ENCODE measurements at regions not wholly inside any gene's neighbourhood (a gene's known extent, or its start where the extent isn't known, plus 50 kb on each side); places are given as distances from the start of the nearest gene placed in this dataset.

DNA sequence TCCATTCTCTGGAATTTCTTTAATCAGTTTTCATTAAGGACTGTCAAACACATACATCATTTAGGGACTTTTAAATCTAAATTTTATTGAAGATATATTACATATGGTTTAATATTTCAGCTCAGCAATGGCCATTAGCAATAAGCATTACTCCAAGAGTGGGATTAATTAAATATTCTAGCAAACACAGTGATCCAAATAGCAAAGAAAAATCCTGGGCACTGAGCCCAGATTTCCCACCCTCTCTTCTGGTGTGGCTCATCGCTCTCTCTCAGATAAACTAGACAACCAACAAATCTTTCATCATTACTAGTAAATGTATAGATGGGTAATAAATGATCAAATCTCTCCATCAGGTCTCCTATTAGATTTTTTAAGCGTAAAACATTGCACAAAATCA, 53.5 kb upstream of the FOXD3 start:
- peaks cover 0 to 67% (median 36%) of the 10 kb centered on the region in 7 donors for H3K27me3 ChIP-seq
- H3K4me1 ChIP-seq, result no peaks in the 10 kb centered on the region
- intact Hi-C loops (cut with DNase I), result no loop called here
- TF ChIP-seq, protein P1, sequence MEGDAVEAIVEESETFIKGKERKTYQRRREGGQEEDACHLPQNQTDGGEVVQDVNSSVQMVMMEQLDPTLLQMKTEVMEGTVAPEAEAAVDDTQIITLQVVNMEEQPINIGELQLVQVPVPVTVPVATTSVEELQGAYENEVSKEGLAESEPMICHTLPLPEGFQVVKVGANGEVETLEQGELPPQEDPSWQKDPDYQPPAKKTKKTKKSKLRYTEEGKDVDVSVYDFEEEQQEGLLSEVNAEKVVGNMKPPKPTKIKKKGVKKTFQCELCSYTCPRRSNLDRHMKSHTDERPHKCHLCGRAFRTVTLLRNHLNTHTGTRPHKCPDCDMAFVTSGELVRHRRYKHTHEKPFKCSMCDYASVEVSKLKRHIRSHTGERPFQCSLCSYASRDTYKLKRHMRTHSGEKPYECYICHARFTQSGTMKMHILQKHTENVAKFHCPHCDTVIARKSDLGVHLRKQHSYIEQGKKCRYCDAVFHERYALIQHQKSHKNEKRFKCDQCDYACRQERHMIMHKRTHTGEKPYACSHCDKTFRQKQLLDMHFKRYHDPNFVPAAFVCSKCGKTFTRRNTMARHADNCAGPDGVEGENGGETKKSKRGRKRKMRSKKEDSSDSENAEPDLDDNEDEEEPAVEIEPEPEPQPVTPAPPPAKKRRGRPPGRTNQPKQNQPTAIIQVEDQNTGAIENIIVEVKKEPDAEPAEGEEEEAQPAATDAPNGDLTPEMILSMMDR (IDR thresholded peaks at IDR 0.05), result no peak
- no peaks in the 10 kb centered on the region for H3K36me3 ChIP-seq
- H3K9me3 ChIP-seq, result no peaks in the 10 kb centered on the region
- H3K4me3 ChIP-seq, result no peak overlapping the region
- no peak for ATAC-seq
- 56 to 63% methylated on average over 2 of the region's 2 CpGs for WGBS, 2 donors
- DNase-seq, result no peak
- no peak overlapping the region for H3K27ac ChIP-seq

DNA sequence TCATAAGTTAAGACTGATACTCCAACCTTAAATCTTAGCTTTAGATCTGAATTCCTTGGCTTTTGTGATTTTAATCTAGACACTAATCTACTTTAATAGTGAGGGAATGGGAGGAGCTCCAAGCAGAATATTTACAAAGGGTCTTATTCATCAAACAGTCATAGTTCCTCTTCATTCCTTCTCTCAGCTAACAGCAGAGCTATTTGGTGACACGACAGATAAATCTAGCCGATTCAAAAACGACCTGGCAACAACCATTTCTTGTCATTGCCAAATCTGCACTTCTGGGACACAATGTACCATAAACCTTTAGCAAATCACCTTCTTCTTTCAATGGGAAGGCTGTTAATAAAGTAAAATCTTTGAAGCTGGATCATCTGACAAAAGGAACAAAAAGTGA, 52.8 kb upstream of the FOXD3 start:
- no peaks in the 10 kb centered on the region for H3K9me3 ChIP-seq
- no peaks in the 10 kb centered on the region for H3K36me3 ChIP-seq
- no peak for ATAC-seq
- TF ChIP-seq, protein P1 (IDR thresholded peaks at IDR 0.05), result no peak
- peaks cover 0 to 74% (median 43%) of the 10 kb centered on the region in 7 donors for H3K27me3 ChIP-seq
- H3K4me1 ChIP-seq, result no peaks in the 10 kb centered on the region
- DNase-seq, result no peak
- no peak overlapping the region for H3K27ac ChIP-seq
- H3K4me3 ChIP-seq, result no peak overlapping the region
- intact Hi-C loops (cut with DNase I), result no loop called here
- 54% methylated on average over 3 of the region's 3 CpGs for whole genome bisulfite sequencing, 2 donors

Measured in heart right ventricle (tissue), 16 donors.